Right kidney (tissue), 1 donor: ENCODE measurements at regions not wholly inside any gene's neighbourhood (a gene's known extent, or its start where the extent isn't known, plus 50 kb on each side); places are given as distances from the start of the nearest gene placed in this dataset.
"Not testable (repeated sequence)": the region's sequence is repeated elsewhere in the genome, so short reads cannot be mapped to it uniquely, and the experiment has no call there.

Experiments
- DNase-seq: peaks from one replicate; pipeline ENCODE4 v3.0.0-alpha.2; 2016

DNA sequence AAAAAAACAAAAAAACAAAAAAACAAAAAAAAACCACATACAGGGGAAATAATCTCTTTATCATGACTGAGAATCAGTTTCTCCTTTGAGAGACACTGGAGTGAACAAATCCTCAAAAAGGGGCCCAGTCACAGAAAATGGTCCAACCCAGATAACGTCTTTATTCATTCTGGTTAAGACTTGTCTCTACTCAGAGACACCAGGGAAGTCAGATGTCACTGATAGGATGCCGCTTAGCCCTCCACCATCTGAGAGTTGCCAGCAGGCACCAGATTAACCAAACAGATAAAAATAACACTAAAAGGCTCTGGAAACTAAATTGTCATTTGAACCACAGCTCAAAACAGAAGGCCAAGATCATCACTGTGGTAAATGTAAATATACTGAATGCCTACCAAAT is 1163.4 kb upstream of the ATXN8OS start:
- DNase-seq = no peak

DNA sequence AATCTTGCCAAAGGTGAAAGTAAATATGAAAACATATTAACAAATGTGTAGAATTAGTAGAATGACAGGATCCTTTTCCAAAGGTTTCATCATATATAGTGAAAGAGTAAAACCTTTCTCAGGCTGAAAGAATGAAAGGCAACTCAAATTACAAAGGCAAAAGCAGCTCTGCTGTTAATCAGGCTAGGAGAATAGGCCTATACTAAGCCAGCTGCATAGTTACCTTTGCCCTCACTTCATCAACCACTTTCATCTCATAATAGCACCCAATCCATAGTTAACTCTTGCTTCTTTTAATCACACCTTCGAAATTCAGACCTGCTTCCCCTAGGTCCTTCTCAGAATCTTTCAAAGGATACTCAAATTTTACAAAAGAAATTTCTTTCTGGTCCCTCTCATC is 1167.6 kb upstream of the ATXN8OS start:
- DNase-seq = no peak

DNA sequence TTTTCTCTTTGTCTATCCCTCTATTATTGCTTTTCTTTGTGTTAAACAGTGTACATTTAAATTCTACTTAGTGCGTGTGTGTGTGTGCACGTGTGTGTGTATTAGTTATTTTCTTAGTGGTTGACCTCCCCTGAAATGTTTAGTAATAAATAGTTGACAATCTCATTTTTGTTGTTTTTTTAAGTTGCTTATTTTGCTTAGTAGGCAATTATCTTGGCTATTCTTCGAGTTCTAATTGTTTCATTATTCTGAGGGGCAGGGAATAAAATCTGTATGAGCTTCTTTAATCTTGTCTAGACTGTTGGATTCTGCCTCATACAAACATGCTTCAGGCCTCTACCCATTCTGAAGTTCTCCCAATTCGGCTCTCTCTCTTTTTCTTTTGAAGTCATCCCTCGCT is 1169.0 kb upstream of the ATXN8OS start:
- no peak for DNase-seq

DNA sequence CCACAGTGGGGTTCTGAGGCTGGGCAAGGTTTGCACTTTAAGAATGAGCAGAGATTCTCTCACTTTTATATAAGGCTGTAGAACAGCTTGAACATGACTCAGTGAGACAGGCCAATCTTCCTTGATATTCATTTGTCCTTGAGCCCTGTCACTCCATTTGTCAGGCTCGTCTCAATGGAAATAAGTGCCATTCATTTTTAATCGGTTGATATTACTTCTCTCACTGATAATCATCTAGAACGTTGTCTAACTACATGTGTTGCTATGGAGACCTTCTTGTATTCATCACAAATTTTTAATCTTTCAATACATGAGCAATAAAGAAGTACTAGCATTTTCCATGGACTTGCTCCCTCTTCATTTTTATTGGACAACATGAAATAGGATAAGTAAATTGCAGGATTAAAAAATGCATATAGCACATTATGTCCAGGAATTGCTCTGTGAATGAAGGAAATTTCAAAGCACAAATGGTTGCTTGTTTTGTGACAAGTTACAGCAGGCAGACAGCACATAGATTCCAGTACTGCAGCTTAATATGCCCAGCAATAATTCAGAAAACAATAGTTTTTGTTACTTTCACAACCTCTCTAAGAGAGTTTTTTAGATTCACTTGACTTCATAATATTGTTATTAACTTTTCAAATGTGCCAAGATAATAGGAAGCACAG is 1178.4 kb upstream of the ATXN8OS start:
- DNase-seq = no peak

DNA sequence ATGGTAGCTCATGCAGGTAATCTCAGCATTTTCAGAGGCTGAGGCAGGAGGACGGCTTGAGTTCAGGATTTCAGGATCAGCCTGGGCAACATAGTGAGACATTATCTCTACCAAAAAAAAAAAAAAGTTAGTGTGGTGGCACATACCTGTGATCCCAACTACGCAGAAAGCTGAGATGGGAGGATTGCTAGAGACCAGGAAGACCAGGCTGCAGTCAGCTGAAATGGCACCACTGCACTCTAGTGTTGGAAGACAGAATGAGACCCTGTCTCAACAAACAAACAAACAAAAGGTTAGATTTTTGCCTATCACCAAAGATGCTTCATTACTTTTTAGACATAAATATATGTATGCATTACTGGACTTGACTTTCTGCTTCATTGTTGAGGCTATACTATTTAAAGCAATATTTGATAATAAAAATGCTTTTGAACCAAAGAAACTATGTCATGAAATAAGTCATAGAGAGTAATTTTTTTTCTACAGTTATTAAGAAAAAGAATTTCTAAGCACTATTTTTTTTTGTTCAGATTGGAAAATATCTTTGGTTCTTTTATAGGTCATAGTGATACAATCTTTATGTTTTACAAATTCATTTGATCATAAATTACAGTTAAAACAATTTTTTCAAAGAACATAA is 1180.1 kb upstream of the ATXN8OS start:
- no peak for DNase-seq

DNA sequence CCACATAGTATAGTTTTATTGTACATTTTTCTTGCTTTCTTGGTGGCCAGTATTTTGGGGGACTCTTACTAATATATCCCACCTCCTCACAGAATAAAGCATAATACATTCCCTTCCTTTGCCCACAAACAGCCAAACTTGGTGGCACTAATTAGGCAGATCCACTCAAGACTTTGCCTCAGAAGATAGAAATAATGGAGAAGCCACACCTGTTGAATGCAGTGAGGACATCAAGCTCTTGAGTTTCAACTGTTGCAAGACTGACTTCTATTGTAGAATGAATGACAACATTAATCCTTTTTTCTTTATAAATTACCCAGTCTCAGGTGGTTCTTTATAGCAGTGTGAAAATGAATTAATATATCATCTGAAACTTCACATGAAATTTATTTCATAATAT is 1183.6 kb upstream of the ATXN8OS start:
- DNase-seq = no peak

DNA sequence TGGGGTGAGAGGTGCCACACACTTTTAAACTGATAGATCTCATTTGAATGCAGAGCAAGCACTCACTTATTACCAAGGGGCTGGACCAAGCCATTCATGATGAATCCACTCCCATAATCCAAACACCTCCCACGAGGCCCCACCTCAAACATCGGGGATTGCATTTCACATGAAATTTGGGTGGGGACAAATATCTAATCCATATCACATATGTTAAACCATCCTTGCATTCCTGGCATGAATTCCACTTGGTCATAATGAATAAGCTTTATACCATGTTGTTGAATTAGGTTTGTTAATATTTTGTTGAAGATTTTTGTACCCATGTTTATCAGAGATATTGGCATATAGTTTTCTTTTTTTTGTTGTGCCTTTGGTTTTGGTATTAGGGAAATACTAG is 1198.7 kb upstream of the ATXN8OS start:
- DNase-seq = no peak

DNA sequence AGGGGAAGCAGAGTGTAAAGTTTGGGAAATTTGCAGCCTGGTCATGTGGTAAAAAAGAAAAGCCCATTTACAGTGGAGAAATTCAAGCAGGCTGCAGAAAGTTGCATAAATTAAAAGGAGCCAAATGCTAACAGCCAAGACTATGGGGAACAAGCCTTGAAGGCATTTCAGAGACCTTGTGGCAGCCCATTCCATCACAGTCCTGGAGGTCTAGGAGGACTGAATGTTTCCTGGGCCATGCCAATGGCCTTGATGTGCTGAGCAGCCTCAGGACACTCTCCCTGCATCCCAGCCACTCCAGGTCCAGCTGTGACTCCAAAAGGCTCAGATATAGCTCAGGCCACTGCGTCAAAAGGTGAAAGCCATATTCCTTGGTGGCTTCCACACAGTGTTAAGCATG is 1202.4 kb upstream of the ATXN8OS start:
- no peak for DNase-seq

DNA sequence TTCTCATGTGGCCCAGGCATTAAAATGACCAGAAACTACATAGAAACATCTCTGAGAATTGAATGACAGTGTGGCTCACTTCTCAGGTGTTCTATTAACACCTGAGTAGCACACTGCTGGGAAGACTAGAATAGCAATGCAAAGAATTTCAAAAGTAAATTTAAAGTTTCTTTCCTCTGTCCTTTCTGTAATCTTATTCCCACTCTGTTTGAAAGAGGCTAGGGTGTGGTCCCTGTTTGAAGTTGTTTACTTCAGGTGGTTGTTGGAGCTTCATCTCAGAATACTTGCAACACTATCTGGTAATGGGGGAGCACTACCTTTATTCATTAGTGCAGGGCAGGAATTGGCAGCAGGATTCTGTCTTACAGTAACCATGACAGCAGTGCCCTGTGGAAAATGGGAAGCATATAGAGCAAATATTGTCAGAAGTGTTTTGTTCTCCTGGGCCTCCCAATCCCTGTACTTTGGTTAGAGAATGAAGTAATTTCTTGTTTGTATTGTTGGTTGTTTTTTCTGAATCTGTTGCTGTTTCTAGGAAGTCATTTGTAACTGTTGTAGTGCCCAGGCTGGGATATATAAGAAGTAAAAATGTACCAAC is 1210.2 kb upstream of the ATXN8OS start:
- DNase-seq = no peak

DNA sequence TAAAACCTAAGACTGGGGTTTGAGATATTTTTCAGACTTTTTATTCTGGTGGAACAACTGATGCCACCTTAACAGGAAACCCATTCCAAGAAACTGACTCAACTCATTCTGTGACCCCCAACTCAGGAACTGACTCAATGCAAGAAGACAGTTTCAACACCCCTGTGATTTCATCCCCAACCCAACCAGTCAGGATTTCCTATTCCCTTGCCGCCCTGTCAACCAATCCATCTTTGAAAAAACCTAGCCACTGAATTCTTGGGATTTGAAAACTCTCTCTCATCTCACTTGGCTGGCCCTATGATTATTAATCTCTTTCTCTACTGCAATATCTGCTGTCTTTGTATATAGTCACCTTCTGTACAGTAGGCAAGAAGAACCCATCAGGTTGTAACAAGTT is 1211.9 kb upstream of the ATXN8OS start:
- DNase-seq = no peak

DNA sequence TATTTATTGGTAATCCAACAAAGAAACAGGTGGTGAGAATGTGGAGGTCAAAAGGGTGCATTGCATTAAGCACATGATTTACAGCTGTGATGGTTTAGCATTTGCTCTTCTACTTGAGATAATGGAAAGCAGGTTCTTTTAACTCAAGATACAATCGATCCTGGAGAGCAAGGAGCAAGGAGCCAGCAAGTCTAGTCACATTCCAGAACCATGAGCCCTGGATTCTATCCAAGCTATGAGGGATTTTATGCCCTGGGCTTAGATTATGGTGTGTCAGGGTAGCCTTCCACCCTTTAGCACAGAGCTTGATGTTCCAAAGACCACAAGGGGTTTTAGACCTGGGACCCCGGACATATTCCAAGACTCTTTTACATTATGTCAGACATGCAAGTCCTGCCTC is 1213.9 kb upstream of the ATXN8OS start:
- DNase-seq = not testable (repeated sequence)

DNA sequence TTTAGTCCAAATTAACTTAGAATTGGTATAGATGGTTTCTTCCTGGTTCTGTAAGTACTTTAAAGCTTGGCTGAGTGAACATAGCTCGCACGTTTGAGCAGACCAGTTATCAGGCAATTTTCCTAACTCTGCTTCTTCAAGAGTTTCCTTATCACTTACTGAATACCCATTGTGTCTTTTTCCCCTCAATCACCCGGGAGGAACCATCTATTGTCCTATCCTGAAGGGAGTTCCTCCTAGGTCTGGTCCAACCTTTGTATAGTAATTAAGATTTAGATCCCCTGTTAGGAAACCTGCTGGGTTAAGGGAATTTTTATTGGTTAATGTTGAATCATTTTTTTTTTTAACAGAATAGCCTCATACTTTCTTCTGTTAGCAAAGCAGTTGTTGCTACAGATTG is 1215.0 kb upstream of the ATXN8OS start:
- not testable (repeated sequence) for DNase-seq

DNA sequence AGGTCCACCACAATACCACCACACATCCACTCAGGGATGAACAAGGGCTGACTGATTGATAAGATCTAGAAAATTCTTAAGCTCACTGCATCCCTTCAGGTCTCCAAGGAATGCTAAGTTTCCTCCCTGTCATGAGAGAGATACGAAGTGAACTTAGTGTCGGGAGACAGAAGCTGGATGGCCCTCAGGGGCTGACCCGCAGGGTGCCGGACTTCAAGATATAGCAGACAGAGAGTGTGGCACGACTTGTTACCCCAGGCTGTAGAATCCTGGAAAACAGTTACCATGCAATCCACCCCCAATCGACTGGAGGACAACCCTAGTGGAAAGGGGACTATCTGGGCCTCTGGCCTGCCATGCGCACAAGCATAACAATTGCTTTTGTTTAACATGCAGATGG is 1217.5 kb upstream of the ATXN8OS start:
- DNase-seq = not testable (repeated sequence)

DNA sequence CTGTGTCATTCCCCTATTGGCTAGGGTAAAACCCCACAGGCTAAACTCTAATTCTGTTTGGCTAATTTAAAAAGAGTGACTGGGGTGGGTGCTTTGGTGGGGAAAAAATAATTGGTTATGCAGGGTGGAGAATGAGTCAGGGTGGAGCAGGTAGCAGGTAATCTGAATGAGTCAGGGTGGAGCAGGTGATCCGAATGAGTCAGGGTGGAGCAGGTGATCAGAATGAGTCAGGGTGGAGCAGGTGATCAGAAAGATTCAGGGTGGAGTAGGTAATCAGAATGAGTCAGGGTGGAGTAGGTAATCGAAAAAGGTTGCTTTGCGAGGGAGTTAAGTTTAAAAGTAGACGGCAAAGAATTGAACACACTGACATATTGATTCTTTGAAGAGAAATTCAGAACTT is 1218.8 kb upstream of the ATXN8OS start:
- DNase-seq = no peak

DNA sequence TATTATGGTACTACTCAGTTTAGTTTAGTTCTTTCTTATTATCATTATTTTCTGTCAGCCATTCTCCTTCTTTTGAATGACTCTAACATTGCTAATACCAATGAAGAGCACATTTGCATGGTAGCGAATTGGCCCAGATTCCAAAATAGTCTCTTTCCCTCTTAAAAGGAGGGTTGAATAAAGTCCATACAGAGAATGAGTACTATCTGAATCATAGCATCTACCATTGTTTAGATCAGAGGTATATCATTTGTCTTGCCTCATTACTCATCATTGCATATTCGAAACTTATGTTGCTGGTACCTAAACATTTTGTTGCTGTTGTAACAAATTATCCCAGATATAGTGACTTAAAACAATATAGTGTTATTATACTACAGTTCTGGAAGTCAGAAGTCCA is 1235.3 kb upstream of the ATXN8OS start:
- no peak for DNase-seq

DNA sequence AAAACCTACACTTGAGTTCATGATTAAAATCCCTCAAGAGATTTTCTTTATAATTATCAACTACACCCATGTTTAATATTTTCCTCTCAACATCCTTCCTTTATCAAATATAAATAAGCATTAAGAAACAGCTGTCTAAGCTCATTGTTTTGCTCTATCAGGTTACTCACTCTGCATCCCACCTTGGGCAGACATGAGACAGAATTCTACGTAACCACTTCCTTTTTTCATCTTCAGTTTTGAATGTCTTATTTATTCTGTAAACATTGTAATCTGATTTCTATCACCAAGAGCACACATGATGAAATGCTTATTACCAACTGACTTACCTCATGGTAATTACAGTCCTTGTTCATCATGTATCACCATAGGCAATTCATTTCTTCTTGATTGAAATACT is 1256.6 kb upstream of the ATXN8OS start:
- no peak for DNase-seq

DNA sequence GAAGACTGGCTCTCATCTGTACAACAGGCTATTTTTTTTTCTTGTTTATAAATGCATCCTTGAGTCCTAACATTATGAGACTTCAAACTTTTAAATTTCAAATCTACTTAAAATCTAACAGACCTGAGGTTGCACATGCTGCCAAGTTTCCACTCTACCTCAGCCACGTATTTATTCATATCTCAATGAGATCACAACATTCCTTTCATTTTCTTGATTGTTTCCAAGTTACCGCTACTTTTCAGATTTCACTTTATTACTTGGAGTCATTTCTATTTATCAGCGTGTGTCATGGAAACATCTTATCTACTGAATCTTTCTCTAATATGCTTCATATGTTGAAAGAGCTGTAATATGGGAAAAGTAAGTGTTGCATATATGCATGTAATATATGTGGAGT is 1257.5 kb upstream of the ATXN8OS start:
- no peak for DNase-seq

DNA sequence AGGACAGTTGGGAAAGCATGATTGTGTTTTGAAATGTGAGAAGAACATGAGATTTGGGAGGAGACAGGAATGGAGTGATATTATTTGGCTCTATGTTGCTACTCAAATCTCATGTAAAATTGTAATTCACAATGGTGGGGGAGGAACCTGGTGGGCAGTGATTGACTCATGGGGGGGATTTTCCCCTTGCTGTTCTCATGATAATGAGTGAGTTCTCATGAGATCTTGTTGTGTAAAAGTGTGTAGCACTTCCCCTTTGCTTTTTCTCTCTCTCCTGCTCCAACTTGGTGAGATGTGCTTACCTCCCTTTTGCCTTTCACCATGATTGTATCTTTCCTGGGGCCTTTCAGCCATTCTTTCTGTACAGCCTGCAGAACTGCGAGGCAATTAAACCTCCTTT is 1261.0 kb upstream of the ATXN8OS start:
- no peak for DNase-seq

DNA sequence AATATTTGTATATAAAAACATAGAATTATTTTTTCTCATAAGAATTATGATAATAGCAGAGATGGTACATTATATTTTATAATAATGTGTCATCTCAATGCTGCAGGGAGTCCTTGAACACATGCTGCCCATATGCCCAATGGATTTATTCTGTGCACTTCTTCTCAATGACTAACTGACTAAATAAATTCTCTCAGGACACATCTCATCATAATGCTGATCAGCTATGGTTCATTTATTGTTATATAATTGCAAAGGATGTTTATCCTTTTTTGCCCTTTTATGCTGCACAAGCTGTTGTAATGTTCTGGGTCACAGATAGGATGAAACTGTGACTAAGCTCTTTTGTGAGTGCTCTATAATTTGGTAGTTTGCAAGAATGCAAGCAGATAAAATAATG is 1273.3 kb upstream of the ATXN8OS start:
- no peak for DNase-seq

DNA sequence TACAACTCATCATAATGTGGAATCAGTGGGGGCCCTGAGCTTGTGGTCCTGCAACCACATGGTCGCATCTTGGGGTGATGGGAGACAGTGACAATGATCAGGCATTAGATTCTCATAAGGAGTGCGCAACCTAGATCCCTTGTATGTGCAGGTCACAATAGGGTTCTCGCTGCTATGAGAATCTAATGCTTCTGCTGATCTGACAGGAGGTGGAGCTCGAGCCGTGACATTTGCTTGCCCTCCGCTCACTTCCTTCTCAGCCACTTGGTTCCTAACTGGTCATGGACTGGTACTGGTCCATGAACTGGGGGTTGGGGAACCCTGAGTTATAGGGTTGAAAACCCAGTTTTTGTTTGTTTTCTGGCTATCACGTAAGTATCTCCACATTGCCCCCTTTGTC is 1290.9 kb upstream of the ATXN8OS start:
- DNase-seq = no peak

DNA sequence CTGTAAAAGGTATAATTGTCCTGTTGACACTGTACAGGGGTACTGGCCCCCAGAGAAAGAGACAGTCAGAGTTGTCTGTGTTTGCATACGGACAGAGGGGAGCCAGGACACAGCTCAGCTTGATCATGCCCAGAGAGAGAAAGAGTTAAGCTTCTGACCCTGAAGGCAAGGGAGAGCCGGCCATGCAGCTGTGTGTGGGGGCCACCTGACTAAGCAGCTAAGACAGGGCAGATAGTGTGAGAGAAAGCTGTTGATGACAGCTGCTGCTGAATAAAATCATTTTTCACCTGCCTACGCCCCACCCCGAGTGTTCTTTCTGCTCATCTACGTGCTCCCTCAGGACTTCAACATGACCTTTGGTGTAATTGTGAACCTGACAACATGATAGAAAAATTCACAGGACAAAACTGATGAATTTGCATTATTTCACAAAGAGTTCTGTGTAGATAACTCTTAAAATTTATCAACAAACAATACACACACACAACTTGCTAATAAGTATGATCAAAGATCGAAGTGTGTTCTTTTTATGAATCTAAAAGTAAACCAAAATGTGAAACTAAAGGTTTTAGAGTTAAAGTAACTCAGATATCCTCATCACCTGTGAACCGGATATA is 1294.3 kb upstream of the ATXN8OS start:
- DNase-seq = no peak

DNA sequence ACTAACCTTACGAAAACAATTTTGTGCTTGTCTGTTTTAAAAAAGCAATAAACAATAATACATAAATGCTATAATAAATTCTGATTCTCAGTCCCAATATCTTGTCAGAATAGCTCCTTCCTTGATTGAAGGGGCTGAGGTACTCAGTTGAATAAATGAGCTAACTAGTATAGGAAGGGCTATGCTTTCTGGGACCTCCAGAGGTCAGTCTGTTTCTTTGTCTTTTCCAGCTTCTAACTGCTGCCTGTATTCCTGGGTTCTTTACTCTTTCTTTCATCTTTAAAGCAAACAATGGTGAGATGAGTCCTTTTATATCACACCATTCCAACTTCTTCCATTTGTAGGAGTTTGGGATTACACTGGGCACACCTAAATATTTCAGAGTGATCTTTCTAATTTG is 1297.0 kb upstream of the ATXN8OS start:
- no peak for DNase-seq

DNA sequence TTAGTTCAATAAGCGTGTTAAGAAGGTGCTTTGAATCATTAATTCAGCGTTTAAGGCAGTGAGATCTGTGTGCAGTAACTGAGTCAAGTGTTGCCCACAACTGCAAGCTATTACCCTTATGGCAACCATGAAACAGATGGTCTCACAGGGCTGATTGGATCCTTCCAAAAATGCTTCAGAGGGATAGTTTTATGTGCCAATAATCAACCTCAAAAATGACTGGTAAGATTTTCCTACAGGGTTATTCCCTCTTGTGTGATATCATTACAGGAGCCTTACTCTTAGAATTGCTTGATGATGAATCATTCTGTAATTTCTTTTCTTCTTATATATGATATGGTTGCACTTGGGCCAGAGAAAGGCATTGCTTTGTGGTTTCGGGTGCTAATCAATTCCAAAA is 1299.2 kb upstream of the ATXN8OS start:
- DNase-seq = no peak

DNA sequence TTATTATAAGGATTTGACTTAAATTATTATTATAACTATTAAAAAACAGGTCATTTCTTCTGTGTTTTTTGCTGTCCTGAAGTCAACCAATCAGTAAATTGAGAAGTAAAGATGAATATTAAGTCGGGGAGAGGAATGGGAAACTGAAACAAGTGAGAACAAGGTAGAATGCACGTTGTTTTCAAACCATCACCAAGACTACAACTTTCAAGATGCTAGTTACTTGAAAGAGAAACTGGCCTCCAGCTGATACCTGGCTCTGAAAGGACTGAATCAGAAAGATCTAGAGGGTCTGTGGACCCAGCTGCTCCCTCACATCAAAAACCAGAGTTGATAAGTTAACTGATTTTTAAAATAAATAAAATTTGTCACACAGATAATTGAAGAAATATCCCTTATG is 1301.5 kb upstream of the ATXN8OS start:
- DNase-seq = no peak
